GM23248 (cell line): ENCODE measurements at regions not wholly inside any gene's neighbourhood (a gene's known extent, or its start where the extent isn't known, plus 50 kb on each side); places are given as distances from the start of the nearest gene placed in this dataset.

Source experiments
- EZH2 ChIP-seq: fragments of 200-600 bp; sonication (generic); IDR thresholded peaks from 2 replicates; pipeline ENCODE4 v1.6.1; 2018; ENCODE audit warnings: antibody characterized with exemption, mild to moderate bottlenecking; ENCODE audit not compliant: insufficient read depth, poor library complexity, severe bottlenecking
- EZH2phosphoT487 ChIP-seq: fragments of 200-600 bp; sonication (generic); IDR thresholded peaks from 2 replicates; pipeline ENCODE4 v1.6.1; 2018; ENCODE audit warnings: antibody characterized with exemption, moderate library complexity, mild to moderate bottlenecking, low read depth; ENCODE audit not compliant: insufficient read depth

DNA sequence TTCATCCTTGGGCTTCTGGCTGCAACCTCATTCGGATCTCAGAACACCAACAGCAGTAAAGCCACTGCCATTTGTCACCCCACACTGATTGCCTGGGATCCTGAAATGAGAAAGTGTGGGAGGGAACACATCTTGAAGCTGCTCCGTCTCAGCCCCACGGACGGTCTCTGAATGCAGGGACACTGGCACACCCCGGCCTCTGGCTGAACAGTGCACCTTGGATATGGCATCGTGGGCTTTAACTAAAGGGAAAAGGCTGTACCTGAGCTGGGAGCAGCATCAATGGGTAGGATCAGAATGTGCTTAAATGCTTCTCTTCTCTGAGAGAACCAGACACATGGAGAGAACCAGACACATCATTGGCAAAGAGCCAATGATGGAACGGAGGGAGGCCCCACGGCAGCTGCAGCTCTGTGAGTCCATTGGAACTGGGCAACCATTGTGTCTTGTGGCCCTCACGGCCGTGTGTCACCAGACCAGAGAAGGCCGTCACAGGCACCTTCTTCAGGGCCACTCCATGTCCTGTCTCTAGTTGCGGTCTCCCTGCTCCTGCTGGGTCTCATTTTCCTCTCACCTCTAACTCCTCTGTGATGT, 193.4 kb upstream of the MYT1L start:
- TF ChIP-seq EZH2 (no peak), EZH2phosphoT487 (no peak)
